Breast epithelium (tissue), 3 donors: ENCODE measurements at regions not wholly inside any gene's neighbourhood (a gene's known extent, or its start where the extent isn't known, plus 50 kb on each side); places are given as distances from the start of the nearest gene placed in this dataset.

Experiments
- POLR2AphosphoS5 ChIP-seq, 3 donors: sonication (generic); formaldehyde crosslinking; IDR thresholded peaks; one replicate each; pipeline ENCODE4 v1.6.1; 2017; ENCODE audit warnings: antibody characterized with exemption in 3 of 3
- TF ChIP-seq, protein P1 (sequence below), 3 donors: fragments of 450-650 bp; IDR thresholded peaks; one replicate each; pipeline ENCODE4 v1.5.1; 2016 to 2017; ENCODE audit warnings: antibody characterized with exemption in 3 of 3, mild to moderate bottlenecking in 3 of 3, moderate library complexity in 3 of 3

DNA sequence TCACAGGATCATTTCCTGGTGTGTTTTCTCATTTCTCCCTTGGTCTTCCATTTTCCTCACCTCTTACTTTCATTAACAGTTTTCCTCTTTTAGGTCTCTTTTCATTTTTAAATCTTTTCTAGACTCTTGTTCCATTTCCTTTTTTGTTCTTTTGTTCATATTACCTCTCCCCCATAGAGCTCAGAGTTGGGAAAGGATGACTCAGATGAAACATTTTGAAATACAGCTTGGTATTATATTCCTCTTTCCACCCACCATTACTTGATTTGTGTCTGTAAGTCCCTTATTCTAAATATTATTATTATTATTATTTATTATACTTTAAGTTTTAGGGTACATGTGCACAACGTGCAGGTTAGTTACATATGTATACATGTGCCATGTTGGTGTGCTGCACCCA lies 153.1 kb downstream of the VGLL3 start:
- TF ChIP-seq, protein P1, sequence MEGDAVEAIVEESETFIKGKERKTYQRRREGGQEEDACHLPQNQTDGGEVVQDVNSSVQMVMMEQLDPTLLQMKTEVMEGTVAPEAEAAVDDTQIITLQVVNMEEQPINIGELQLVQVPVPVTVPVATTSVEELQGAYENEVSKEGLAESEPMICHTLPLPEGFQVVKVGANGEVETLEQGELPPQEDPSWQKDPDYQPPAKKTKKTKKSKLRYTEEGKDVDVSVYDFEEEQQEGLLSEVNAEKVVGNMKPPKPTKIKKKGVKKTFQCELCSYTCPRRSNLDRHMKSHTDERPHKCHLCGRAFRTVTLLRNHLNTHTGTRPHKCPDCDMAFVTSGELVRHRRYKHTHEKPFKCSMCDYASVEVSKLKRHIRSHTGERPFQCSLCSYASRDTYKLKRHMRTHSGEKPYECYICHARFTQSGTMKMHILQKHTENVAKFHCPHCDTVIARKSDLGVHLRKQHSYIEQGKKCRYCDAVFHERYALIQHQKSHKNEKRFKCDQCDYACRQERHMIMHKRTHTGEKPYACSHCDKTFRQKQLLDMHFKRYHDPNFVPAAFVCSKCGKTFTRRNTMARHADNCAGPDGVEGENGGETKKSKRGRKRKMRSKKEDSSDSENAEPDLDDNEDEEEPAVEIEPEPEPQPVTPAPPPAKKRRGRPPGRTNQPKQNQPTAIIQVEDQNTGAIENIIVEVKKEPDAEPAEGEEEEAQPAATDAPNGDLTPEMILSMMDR (IDR thresholded peaks at IDR 0.05) = no peak
- no peak for TF ChIP-seq POLR2AphosphoS5 (IDR thresholded peaks at IDR 0.05)
